ENCODE measurements at regions not wholly inside any gene's neighbourhood (a gene's known extent, or its start where the extent isn't known, plus 50 kb on each side); places are given as distances from the start of the nearest gene placed in this dataset.

DNA sequence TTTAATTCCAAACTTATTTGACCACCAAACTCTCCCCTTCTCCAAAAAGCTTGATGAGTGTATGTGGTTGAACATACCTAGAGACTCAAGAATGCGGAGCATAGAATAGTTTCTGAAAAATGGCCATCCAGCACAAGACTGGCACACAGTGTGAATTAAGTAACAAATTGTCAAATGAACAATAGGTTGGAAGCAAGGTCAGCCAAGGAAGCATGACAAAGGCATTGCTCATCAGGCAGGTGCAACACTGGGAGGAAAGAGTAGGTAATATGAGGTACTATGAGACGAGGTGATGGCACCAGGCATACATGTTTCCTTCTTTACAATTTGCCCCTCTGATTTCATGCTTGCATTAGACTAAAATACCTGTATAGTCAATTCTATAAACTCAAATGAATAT, 73.7 kb downstream of the DKK1 start:
- no peaks in the 10 kb centered on the region for H3K9me3 ChIP-seq (replicated peaks; ENCODE audit: control insufficient read depth, insufficient read depth, low read length)
- H3K4me2 ChIP-seq (ENCODE audit: insufficient read depth, low read length), result peak overlapping the region; percentile 34
- H3K79me2 ChIP-seq (ENCODE audit: control insufficient read depth, insufficient read depth, low read length), result no peaks in the 10 kb centered on the region
- no peak overlapping the region for H3K27ac ChIP-seq (ENCODE audit: insufficient read depth, low read depth, low read length)
- H3K27me3 ChIP-seq (ENCODE audit: control insufficient read depth in 2 of 2, insufficient read depth in 2 of 2, low read length in 2 of 2), result no peaks in the 10 kb centered on the region
- no peak overlapping the region for H3K4me3 ChIP-seq (replicated peaks in 1 of 3; ENCODE audit: insufficient read depth in 1 of 3, low read depth in 1 of 3, low read length in 3 of 3)
- no TSS peak for BruUV-seq (replicated peaks)
- H3K4me1 ChIP-seq (ENCODE audit: control insufficient read depth, extremely low read depth, insufficient read depth, low read length), result peaks cover 9% of the 10 kb centered on the region
- POLR2A ChIA-PET, result no interaction called here
- H3K9ac ChIP-seq (replicated peaks; ENCODE audit: extremely low read depth, insufficient read depth, low read length), result no peak overlapping the region
- H3K9me1 ChIP-seq (replicated peaks; ENCODE audit: control insufficient read depth, extremely low read depth, insufficient read depth, low read length), result no peaks in the 10 kb centered on the region
- TF ChIP-seq POLR2AphosphoS5 (IDR thresholded peaks at IDR 0.05; ENCODE audit: insufficient read depth, low read depth, low read length) (peak; percentile 20), GATA2 (IDR thresholded peaks at IDR 0.05; ENCODE audit: insufficient read depth, insufficient read length, low read depth, low read length) (no peak), JUN (IDR thresholded peaks at IDR 0.05; ENCODE audit: borderline replicate concordance, insufficient read depth, insufficient read length, low read depth) (peak; percentile 35), FOS (IDR thresholded peaks at IDR 0.05; ENCODE audit: borderline replicate concordance, insufficient read depth, low read length) (peak; percentile 63), EZH2 (IDR thresholded peaks at IDR 0.05; ENCODE audit: borderline replicate concordance, low read depth, low read length, severe bottlenecking) (no peak), POLR2A (IDR thresholded peaks at IDR 0.05; ENCODE audit: low read depth, low read length) (no peak), CTCF (IDR thresholded peaks at IDR 0.05; ENCODE audit: extremely low read depth in 1 of 2, insufficient read depth in 1 of 2, low read depth in 1 of 2, low read length in 2 of 2) (no peak), MYC (IDR thresholded peaks at IDR 0.05; ENCODE audit: low read depth, low read length) (no peak), MAX (IDR thresholded peaks at IDR 0.05; ENCODE audit: insufficient read depth, insufficient read length) (no peak)
- CTCF ChIA-PET, result interaction anchor here (1.3 kb wide), 1 partner anchor 69 kb away, joined by 3 read pairs; no protein-coding TSS in a partner anchor
- dilution Hi-C loops (cut with MboI; ENCODE audit: extremely low pct_ligation_motif_present, low sequenced_read_pairs), result no loop called here
- FAIRE-seq, result peak; percentile 28
- DNase-seq (ENCODE audit: low read depth, low spot score), result peak; percentile 62
- no peaks in the 10 kb centered on the region for H4K20me1 ChIP-seq (replicated peaks; ENCODE audit: control insufficient read depth, extremely low read depth, insufficient read depth, low read length)
- intact Hi-C loops (cut with micrococcal nuclease), result loop anchor here (2.0 to 5.0 kb wide), 2 partner anchors 69 to 100 kb away; no protein-coding TSS in a partner anchor
- peak overlapping the region; percentile 43 for H2AFZ ChIP-seq (ENCODE audit: low read depth, low read length)
- no peaks in the 10 kb centered on the region for H3K36me3 ChIP-seq (ENCODE audit: control insufficient read depth in 2 of 2, extremely low read depth in 1 of 2, insufficient read depth in 2 of 2, low read length in 2 of 2)
